Uterus (tissue), 2 donors: ENCODE measurements at regions not wholly inside any gene's neighbourhood (a gene's known extent, or its start where the extent isn't known, plus 50 kb on each side); places are given as distances from the start of the nearest gene placed in this dataset.

Experiments
- POLR2A ChIP-seq, 2 donors: fragments of 450-650 bp; IDR thresholded peaks; one replicate each; pipeline ENCODE4 v1.6.1; 2016; ENCODE audit warnings: antibody characterized with exemption in 2 of 2, mild to moderate bottlenecking in 1 of 2, moderate library complexity in 1 of 2
- TF ChIP-seq, protein P1 (sequence below), 4 experiments: fragments of 200-600 bp in 2 of 4; fragments of 450-650 bp in 2 of 4; sonication (generic) in 2 of 4; IDR thresholded peaks; one replicate each; pipeline ENCODE4 v1.5.1; 2016 to 2019; ENCODE audit warnings: antibody characterized with exemption in 4 of 4, mild to moderate bottlenecking in 2 of 4, moderate library complexity in 1 of 4

- TF ChIP-seq, protein P1, sequence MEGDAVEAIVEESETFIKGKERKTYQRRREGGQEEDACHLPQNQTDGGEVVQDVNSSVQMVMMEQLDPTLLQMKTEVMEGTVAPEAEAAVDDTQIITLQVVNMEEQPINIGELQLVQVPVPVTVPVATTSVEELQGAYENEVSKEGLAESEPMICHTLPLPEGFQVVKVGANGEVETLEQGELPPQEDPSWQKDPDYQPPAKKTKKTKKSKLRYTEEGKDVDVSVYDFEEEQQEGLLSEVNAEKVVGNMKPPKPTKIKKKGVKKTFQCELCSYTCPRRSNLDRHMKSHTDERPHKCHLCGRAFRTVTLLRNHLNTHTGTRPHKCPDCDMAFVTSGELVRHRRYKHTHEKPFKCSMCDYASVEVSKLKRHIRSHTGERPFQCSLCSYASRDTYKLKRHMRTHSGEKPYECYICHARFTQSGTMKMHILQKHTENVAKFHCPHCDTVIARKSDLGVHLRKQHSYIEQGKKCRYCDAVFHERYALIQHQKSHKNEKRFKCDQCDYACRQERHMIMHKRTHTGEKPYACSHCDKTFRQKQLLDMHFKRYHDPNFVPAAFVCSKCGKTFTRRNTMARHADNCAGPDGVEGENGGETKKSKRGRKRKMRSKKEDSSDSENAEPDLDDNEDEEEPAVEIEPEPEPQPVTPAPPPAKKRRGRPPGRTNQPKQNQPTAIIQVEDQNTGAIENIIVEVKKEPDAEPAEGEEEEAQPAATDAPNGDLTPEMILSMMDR (IDR thresholded peaks at IDR 0.05), result no peak
- no peak for TF ChIP-seq POLR2A (IDR thresholded peaks at IDR 0.05)
These were observed 148.7 kb downstream of the FCRL5 start for GRCh38 chr1:157403608-157404007.
